ENCODE measurements at regions not wholly inside any gene's neighbourhood (a gene's known extent, or its start where the extent isn't known, plus 50 kb on each side); places are given as distances from the start of the nearest gene placed in this dataset.

GRCh38 chr9:107545036-107545435, 55.5 kb upstream of the KLF4 start:
- DNase-seq (ENCODE audit: low read depth), result no peak
- no peak overlapping the region for H3K4me3 ChIP-seq (ENCODE audit: low read depth, low read length)

- H3K4me3 ChIP-seq (ENCODE audit: low read depth, low read length), result no peak overlapping the region
- no peak for DNase-seq (ENCODE audit: low read depth)
Observed at GRCh38 chr9:107542411-107543157, 53.0 kb upstream of the KLF4 start.

- no peak overlapping the region for H3K4me3 ChIP-seq (ENCODE audit: low read depth, low read length)
- no peak for DNase-seq (ENCODE audit: low read depth)
Observed at GRCh38 chr9:107541523-107541922, 52.0 kb upstream of the KLF4 start.

- no peak for DNase-seq (ENCODE audit: low read depth)
- no peak overlapping the region for H3K4me3 ChIP-seq (ENCODE audit: low read depth, low read length)
Observed at GRCh38 chr9:107540164-107540561, 50.6 kb upstream of the KLF4 start.

GRCh38 chr9:107539427-107540163, 50.0 kb upstream of the KLF4 start:
- DNase-seq (ENCODE audit: low read depth), result no peak
- H3K4me3 ChIP-seq (ENCODE audit: low read depth, low read length), result no peak overlapping the region

Measured in skeletal muscle cell (primary cell).